Nephron progenitor cell (in vitro differentiated cells): ENCODE measurements at regions not wholly inside any gene's neighbourhood (a gene's known extent, or its start where the extent isn't known, plus 50 kb on each side); places are given as distances from the start of the nearest gene placed in this dataset.

Experiments used
- DNase-seq: peaks from one replicate; pipeline ENCODE4 v3.0.0; 2021
- H3K27ac Mint-ChIP-seq: 2 replicates; pipeline ENCODE4 v1.8.0; 2021; ENCODE audit warnings: mild to moderate bottlenecking, moderate library complexity, mixed read lengths
- H3K27me3 Mint-ChIP-seq: 2 replicates; pipeline ENCODE4 v1.8.0; 2021; ENCODE audit warnings: mild to moderate bottlenecking, low read depth, mixed read lengths; ENCODE audit not compliant: poor library complexity
- H3K36me3 Mint-ChIP-seq: 2 replicates; pipeline ENCODE4 v1.8.0; 2021; ENCODE audit warnings: low read depth, mixed read lengths
- H3K4me1 Mint-ChIP-seq: 2 replicates; pipeline ENCODE4 v1.8.0; 2021; ENCODE audit warnings: mixed read lengths
- H3K4me3 Mint-ChIP-seq: 2 replicates; pipeline ENCODE4 v1.8.0; 2021; ENCODE audit warnings: mild to moderate bottlenecking, moderate library complexity, mixed read lengths
- H3K9me3 Mint-ChIP-seq: 2 replicates; pipeline ENCODE4 v1.8.0; 2021; ENCODE audit warnings: mild to moderate bottlenecking, moderate library complexity, mixed read lengths
- CTCF ChIP-seq: fragments of 200-600 bp; sonication (generic); IDR thresholded peaks from 2 replicates; pipeline ENCODE4 v1.5.0; 2021; ENCODE audit warnings: antibody characterized with exemption

GRCh38 chr7:106196460-106197021 is 84.4 kb upstream of the SYPL1 start:
- Mint-ChIP-seq H3K27ac (no peak overlapping the region), H3K4me1 (no peaks in the 10 kb centered on the region), H3K4me3 (no peak overlapping the region), H3K9me3 (no peaks in the 10 kb centered on the region), H3K36me3 (no peaks in the 10 kb centered on the region), H3K27me3 (no peaks in the 10 kb centered on the region)
- no peak for TF ChIP-seq CTCF
- no peak for DNase-seq

- Mint-ChIP-seq H3K27me3 (peaks cover 5% of the 10 kb centered on the region), H3K36me3 (no peaks in the 10 kb centered on the region), H3K4me1 (no peaks in the 10 kb centered on the region), H3K27ac (no peak overlapping the region), H3K9me3 (no peaks in the 10 kb centered on the region), H3K4me3 (no peak overlapping the region)
- TF ChIP-seq CTCF: no peak
- DNase-seq: no peak
Observed at GRCh38 chr7:106193661-106194060, 81.5 kb upstream of the SYPL1 start.

- no peaks in the 10 kb centered on the region for H3K36me3 Mint-ChIP-seq
- no peaks in the 10 kb centered on the region for H3K4me1 Mint-ChIP-seq
- peaks cover 8% of the 10 kb centered on the region for H3K27me3 Mint-ChIP-seq
- peaks cover 5% of the 10 kb centered on the region for H3K9me3 Mint-ChIP-seq
- DNase-seq: no peak
- H3K27ac Mint-ChIP-seq: no peak overlapping the region
- no peak overlapping the region for H3K4me3 Mint-ChIP-seq
- no peak for TF ChIP-seq CTCF
Observed at GRCh38 chr7:106190589-106191330, 78.6 kb upstream of the SYPL1 start.

- peaks cover 7% of the 10 kb centered on the region for H3K9me3 Mint-ChIP-seq
- H3K27me3 Mint-ChIP-seq: peaks cover 8% of the 10 kb centered on the region
- no peak overlapping the region for H3K27ac Mint-ChIP-seq
- no peak for DNase-seq
- no peaks in the 10 kb centered on the region for H3K36me3 Mint-ChIP-seq
- no peak for TF ChIP-seq CTCF
- H3K4me3 Mint-ChIP-seq: no peak overlapping the region
- H3K4me1 Mint-ChIP-seq: no peaks in the 10 kb centered on the region
Observed at GRCh38 chr7:106187613-106188350, 75.7 kb upstream of the SYPL1 start.

GRCh38 chr7:106185719-106186118 is 73.6 kb upstream of the SYPL1 start:
- Mint-ChIP-seq H3K4me3 (no peak overlapping the region), H3K27me3 (peaks cover 8% of the 10 kb centered on the region), H3K36me3 (no peaks in the 10 kb centered on the region), H3K9me3 (peaks cover 8% of the 10 kb centered on the region), H3K4me1 (no peaks in the 10 kb centered on the region), H3K27ac (no peak overlapping the region)
- TF ChIP-seq CTCF: no peak
- DNase-seq: no peak
